ENCODE measurements at regions not wholly inside any gene's neighbourhood (a gene's known extent, or its start where the extent isn't known, plus 50 kb on each side); places are given as distances from the start of the nearest gene placed in this dataset.

DNA sequence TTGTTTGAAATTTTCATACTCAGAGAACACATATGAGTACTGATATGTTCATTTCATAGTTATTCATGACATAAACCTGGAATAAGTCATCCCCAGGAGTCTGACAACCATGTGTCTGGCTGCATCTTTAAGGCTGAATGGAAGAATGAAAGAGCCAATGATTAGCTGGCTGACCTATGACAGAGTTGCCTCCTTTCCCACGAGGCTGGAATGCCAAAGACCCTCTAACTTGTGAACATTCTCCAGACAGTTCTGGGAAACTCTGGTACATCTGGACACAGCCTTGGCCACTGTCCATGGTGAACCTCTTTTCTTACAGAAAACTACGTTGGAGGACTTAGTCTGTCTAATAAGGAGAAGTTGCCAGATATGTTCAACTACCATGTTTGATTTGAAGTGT lies 380.8 kb upstream of the MKI67 start:
- DNase-seq (ENCODE audit: low spot score), result no peak
- TF ChIP-seq, protein P1, sequence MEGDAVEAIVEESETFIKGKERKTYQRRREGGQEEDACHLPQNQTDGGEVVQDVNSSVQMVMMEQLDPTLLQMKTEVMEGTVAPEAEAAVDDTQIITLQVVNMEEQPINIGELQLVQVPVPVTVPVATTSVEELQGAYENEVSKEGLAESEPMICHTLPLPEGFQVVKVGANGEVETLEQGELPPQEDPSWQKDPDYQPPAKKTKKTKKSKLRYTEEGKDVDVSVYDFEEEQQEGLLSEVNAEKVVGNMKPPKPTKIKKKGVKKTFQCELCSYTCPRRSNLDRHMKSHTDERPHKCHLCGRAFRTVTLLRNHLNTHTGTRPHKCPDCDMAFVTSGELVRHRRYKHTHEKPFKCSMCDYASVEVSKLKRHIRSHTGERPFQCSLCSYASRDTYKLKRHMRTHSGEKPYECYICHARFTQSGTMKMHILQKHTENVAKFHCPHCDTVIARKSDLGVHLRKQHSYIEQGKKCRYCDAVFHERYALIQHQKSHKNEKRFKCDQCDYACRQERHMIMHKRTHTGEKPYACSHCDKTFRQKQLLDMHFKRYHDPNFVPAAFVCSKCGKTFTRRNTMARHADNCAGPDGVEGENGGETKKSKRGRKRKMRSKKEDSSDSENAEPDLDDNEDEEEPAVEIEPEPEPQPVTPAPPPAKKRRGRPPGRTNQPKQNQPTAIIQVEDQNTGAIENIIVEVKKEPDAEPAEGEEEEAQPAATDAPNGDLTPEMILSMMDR (IDR thresholded peaks at IDR 0.05; ENCODE audit: borderline replicate concordance, control extremely low read depth, extremely low read depth, insufficient read depth, missing control alignments), result no peak
- in situ Hi-C loops (cut with MboI; ENCODE audit: low sequenced_read_pairs, unreplicated experiment), result no loop called here

DNA sequence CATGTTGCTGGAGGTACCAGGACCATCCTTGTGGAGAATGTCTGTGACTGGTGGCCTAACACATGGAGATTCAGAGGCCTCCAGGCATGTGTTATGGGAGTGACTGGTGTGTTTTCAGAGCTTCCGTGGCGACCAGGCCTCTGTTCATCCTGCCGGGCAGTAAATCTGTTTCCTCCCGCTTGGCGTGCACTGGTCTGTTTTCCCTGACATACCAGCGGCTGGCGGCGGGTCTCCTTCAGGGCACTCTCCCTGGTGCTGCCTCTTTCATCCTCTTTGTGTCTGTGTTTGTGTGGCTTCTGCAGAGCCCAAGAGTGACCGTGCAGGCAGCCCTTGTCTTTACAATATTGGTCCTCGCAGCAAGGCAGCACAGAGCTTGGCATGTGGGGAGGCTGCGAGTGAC lies 385.1 kb upstream of the MKI67 start:
- no peak for DNase-seq (ENCODE audit: low spot score)
- in situ Hi-C loops (cut with MboI; ENCODE audit: low sequenced_read_pairs, unreplicated experiment), result no loop called here
- TF ChIP-seq, protein P1 (IDR thresholded peaks at IDR 0.05; ENCODE audit: borderline replicate concordance, control extremely low read depth, extremely low read depth, insufficient read depth, missing control alignments), result no peak

DNA sequence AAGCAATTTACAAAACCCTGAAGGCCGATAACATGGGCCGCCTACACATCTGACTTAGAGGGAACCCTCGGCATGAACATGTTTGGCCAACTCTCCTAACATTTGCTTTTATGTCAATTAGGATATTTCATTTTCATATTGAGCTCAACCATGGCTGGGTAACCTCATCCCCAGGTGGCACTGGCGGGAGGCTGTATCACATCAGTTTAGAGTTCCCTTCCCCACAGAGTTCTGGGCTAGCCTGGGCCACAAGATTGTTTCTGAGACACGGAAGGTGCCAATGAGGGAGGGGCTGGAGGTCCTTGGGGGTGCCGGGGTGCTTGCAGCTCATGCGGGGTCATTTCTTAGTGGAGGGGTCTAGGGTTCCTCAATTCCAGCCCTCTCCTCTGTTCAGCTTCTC lies 386.5 kb upstream of the MKI67 start:
- TF ChIP-seq, protein P1 (IDR thresholded peaks at IDR 0.05; ENCODE audit: borderline replicate concordance, control extremely low read depth, extremely low read depth, insufficient read depth, missing control alignments), result no peak
- in situ Hi-C loops (cut with MboI; ENCODE audit: low sequenced_read_pairs, unreplicated experiment), result no loop called here
- DNase-seq (ENCODE audit: low spot score), result no peak

DNA sequence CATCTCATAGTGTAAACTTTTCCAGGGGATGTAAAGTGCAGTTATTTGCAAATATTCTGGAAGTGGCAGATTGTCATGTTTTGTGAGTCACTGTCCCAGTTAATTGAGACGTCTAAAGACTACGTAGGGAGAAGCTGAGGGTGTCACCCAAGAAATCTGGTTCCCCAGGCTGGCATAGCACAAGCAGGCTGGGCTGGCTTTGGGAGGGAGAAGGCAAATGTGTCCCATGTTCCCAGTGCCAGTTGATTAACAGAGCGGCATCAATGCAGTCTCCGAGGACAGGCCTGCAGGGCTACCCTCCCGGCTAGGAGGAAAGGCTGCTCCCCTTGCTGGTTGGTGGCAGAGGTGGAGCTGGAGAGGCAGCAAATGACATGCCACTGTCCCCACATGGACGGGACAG lies 388.3 kb upstream of the MKI67 start:
- TF ChIP-seq, protein P1 (IDR thresholded peaks at IDR 0.05; ENCODE audit: borderline replicate concordance, control extremely low read depth, extremely low read depth, insufficient read depth, missing control alignments), result no peak
- no peak for DNase-seq (ENCODE audit: low spot score)
- in situ Hi-C loops (cut with MboI; ENCODE audit: low sequenced_read_pairs, unreplicated experiment), result no loop called here

DNA sequence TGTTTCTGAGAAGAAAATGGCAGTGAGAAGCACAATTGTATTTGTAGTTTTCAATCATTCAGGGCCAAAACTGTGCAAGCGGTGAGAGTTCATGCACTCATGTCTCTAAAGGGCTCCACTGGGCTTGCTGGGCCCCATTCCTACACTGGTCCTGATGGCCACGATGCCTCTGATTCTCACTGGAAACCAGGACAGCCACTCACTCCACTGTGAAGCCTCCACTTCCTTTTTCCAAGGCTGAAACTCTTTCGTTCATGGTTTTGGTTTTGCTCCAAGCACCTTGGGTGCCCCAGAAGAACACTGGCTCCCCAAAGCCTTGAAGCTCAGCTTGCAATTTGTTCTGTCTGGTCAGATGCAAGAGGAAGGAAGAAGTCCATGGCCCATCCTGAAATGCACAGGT lies 390.0 kb upstream of the MKI67 start:
- no peak for DNase-seq (ENCODE audit: low spot score)
- in situ Hi-C loops (cut with MboI; ENCODE audit: low sequenced_read_pairs, unreplicated experiment), result no loop called here
- TF ChIP-seq, protein P1 (IDR thresholded peaks at IDR 0.05; ENCODE audit: borderline replicate concordance, control extremely low read depth, extremely low read depth, insufficient read depth, missing control alignments), result no peak

DNA sequence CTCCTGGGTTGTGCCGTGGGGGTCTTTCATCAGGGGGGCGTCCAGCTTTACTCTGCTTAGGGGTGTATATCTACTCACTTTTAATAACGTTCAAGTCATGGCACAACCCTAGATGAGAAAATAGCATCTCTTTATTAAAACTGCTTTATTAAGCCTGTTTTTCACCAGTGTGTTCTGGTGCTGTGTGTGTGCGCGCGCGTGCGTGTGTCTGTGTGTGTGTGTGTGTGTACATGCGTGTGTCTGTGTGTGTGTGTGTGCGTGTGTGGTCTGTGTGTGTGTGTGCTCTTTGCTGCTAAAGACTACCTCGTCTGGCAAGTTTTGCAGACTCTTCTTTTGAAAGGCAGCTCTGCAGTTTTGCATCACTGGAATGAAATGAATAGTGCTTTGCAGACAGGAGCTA lies 390.9 kb upstream of the MKI67 start:
- in situ Hi-C loops (cut with MboI; ENCODE audit: low sequenced_read_pairs, unreplicated experiment), result no loop called here
- TF ChIP-seq, protein P1 (IDR thresholded peaks at IDR 0.05; ENCODE audit: borderline replicate concordance, control extremely low read depth, extremely low read depth, insufficient read depth, missing control alignments), result no peak
- DNase-seq (ENCODE audit: low spot score), result no peak

DNA sequence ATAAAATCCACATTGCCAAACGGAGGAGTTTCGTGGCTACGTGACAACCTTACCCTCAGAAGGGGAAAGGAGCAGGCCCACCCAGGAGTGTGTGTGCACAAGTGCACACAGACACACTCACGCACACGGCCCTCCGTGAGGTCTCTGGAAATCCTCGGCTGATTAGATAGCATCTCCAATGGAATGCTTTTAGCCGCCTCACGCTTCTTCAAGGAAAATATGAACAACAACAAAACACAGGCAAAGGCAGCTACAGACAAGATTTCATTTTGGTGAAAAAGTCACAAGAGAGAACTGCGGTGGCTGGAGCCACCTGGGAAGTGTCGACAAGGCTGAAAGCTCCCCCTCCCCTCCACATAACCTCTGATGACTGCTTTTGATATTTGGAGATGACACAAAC lies 391.8 kb upstream of the MKI67 start:
- in situ Hi-C loops (cut with MboI; ENCODE audit: low sequenced_read_pairs, unreplicated experiment), result no loop called here
- no peak for DNase-seq (ENCODE audit: low spot score)
- TF ChIP-seq, protein P1 (IDR thresholded peaks at IDR 0.05; ENCODE audit: borderline replicate concordance, control extremely low read depth, extremely low read depth, insufficient read depth, missing control alignments), result no peak
